BLaER1 (cell line): ENCODE measurements at regions not wholly inside any gene's neighbourhood (a gene's known extent, or its start where the extent isn't known, plus 50 kb on each side); places are given as distances from the start of the nearest gene placed in this dataset.

ENCODE experiments used
- H3K27ac ChIP-seq: shearing (Covaris generic); formaldehyde crosslinking; 2 replicates; pipeline ENCODE4 v1.8.1; 2022
- H3K27me3 ChIP-seq: shearing (Covaris generic); formaldehyde crosslinking; 2 replicates; pipeline ENCODE4 v1.8.1; 2022
- H3K36me3 ChIP-seq: shearing (Covaris generic); formaldehyde crosslinking; 2 replicates; pipeline ENCODE4 v1.8.1; 2022
- H3K4me1 ChIP-seq: shearing (Covaris generic); formaldehyde crosslinking; 2 replicates; pipeline ENCODE4 v1.8.1; 2022
- H3K4me2 ChIP-seq: shearing (Covaris generic); formaldehyde crosslinking; 2 replicates; pipeline ENCODE4 v1.8.1; 2022
- H3K4me3 ChIP-seq: shearing (Covaris generic); formaldehyde crosslinking; 2 replicates; pipeline ENCODE4 v1.8.1; 2022
- H3K9ac ChIP-seq: shearing (Covaris generic); formaldehyde crosslinking; 2 replicates; pipeline ENCODE4 v1.8.1; 2022
- H3K9me3 ChIP-seq: shearing (Covaris generic); formaldehyde crosslinking; 2 replicates; pipeline ENCODE4 v1.8.1; 2022
- H4K20me1 ChIP-seq: shearing (Covaris generic); formaldehyde crosslinking; 2 replicates; pipeline ENCODE4 v1.8.1; 2022
- Cebpa-rat ChIP-seq: shearing (Covaris generic); IDR thresholded peaks from 2 replicates; pipeline ENCODE4 v1.8.1; 2022

DNA sequence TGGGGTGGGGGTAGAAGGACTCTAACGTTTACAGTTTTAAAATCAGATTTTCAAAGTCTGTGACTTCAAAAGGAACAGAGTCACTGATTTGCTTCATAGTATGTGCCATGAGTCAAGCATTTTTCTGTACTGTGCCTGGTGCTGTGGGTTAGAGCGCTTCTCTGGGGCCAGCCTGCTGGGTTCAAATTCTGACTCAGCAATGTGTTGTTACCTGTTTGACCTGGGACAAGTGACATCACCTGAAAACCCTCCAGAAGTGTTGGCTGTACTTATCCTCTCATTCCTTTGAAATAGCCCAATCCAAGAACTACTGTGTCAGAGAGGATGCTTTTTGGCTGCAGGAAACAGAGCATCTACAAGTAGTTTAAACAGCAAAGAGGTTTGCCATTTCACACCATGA lies 101.7 kb downstream of the LSM3 start:
- no peaks in the 10 kb centered on the region for H3K36me3 ChIP-seq
- no peak overlapping the region for H3K27ac ChIP-seq
- H3K9ac ChIP-seq: no peak overlapping the region
- no peak overlapping the region for H3K4me3 ChIP-seq
- H3K4me1 ChIP-seq: no peaks in the 10 kb centered on the region
- H3K9me3 ChIP-seq: no peaks in the 10 kb centered on the region
- H3K4me2 ChIP-seq: no peak overlapping the region
- no peak for TF ChIP-seq Cebpa-rat
- H3K27me3 ChIP-seq: no peaks in the 10 kb centered on the region
- no peaks in the 10 kb centered on the region for H4K20me1 ChIP-seq

DNA sequence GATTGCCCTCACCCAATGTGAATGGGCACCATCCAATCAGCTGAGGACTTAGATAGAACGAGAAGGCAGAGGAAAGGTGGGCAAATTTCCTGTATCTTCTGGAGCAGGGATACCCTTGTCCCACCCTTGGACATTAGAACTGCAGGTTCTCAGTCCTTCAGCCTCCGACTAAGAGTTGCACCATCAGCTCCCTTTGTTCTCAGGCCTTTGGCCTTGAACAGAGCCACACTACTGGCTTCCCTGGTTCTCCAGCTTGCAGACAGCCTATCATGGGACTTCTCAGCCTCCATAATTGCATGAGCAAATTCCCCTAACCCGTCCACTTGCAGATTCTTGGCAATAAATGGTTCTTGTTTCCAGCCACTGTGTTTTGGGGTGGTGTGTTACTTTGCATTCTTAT lies 102.4 kb downstream of the LSM3 start:
- Histone ChIP-seq H3K27me3 (no peaks in the 10 kb centered on the region), H3K36me3 (no peaks in the 10 kb centered on the region), H3K9me3 (no peaks in the 10 kb centered on the region), H3K4me3 (no peak overlapping the region), H3K27ac (no peak overlapping the region), H3K4me1 (peaks cover 2% of the 10 kb centered on the region; the same call in 1 of the 2 replicates), H4K20me1 (no peaks in the 10 kb centered on the region), H3K9ac (no peak overlapping the region), H3K4me2 (no peak overlapping the region)
- TF ChIP-seq Cebpa-rat: no peak

DNA sequence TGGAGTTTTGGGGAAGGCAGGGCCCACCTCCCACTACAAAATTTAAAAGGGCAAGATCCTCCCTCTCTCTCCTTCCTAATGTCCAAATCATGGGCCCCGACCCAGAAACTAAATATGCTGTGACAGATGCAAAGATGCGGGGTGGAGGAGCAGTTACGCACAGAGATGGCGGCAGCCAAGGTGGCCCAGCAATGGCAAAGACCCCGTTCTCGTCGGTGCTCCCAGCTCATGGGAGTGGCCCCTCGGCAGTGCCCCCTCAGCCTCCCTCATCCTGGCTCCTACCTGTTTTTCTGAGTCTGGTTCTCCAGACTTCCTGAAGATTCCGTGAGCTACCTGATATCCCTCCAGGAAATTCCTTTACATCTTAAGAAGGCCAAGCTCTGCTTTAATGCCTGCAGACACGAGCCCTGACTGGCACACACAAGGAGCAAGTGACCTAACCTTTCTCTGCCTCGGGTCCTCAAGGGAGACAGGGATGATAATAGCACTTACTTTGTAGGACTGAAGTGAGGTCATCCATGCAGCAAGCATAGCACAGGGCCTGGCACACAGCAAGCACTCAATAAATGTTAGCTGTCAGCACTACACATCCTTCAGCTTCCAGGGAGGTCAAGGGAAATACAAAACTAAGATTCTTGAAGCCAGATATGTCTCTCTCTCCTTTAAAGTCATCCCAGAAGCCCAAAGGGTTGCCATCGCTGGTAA lies 103.5 kb downstream of the LSM3 start:
- no peaks in the 10 kb centered on the region for H3K27me3 ChIP-seq
- TF ChIP-seq Cebpa-rat: no peak
- H3K9me3 ChIP-seq: no peaks in the 10 kb centered on the region
- no peak overlapping the region for H3K27ac ChIP-seq
- no peaks in the 10 kb centered on the region for H4K20me1 ChIP-seq
- no peak overlapping the region for H3K4me2 ChIP-seq
- H3K4me1 ChIP-seq: peaks cover 13% of the 10 kb centered on the region
- no peak overlapping the region for H3K4me3 ChIP-seq
- no peak overlapping the region for H3K9ac ChIP-seq
- no peaks in the 10 kb centered on the region for H3K36me3 ChIP-seq

DNA sequence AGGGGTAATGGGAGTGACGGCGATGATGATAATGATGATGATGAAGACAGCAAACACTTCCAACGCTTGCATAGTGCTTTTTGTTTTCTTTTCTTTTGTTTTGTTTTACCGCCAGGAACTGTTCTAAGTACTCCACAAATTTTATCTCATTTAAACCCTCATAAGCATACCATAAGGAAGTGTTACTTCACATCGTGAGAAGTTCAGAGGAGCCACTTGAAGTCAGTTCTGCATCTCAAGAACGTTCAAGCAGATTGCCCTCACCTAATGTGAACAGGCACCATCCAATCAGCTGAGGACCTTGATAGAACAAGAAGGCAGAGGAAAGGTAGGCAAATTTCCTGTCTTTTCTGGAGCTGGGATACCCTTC lies 104.1 kb downstream of the LSM3 start:
- no peak overlapping the region for H3K27ac ChIP-seq
- H3K9ac ChIP-seq: no peak overlapping the region
- no peak overlapping the region for H3K4me3 ChIP-seq
- no peaks in the 10 kb centered on the region for H3K9me3 ChIP-seq
- no peaks in the 10 kb centered on the region for H3K36me3 ChIP-seq
- TF ChIP-seq Cebpa-rat: no peak
- H3K27me3 ChIP-seq: no peaks in the 10 kb centered on the region
- no peak overlapping the region for H3K4me2 ChIP-seq
- no peaks in the 10 kb centered on the region for H4K20me1 ChIP-seq
- H3K4me1 ChIP-seq: peaks cover 19% of the 10 kb centered on the region

DNA sequence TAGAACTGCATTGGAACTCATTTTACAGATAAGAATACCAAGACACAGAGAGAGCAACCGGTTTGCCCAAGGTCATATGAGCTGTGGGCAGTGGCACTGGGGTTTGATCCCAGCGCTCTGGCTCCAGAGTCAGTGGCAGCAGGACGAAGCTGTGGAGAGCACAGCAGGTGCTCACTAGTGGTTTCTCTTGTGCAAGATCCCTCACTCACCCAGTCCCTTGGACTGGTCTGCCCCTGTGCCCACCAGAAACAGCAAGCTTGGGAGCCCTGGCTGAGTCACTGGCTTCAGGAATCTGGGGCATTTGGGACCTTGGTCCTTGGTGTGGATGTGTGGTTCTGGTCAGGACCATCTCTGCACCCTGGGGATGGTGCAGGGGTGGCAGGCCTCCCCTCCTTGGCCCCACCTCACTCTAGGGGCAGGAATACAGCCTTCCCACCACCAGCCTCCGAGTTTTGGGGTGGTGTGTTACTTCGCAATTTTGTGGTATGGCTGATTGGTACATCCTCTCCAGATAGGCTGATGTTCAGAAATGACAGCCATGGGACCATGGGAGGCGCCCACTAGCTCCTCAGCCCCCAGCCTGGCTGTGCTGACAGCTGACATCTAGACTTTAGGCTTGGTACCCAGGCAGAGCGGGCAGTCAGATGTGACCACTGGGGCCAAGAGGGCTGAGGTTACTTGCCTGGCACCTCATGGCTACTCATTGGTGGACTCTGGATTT lies 104.6 kb downstream of the LSM3 start:
- no peaks in the 10 kb centered on the region for H3K36me3 ChIP-seq
- TF ChIP-seq Cebpa-rat: no peak
- no peaks in the 10 kb centered on the region for H3K9me3 ChIP-seq
- H3K27me3 ChIP-seq: no peaks in the 10 kb centered on the region
- H3K27ac ChIP-seq: no peak overlapping the region
- H3K4me2 ChIP-seq: no peak overlapping the region
- H3K4me3 ChIP-seq: no peak overlapping the region
- H4K20me1 ChIP-seq: no peaks in the 10 kb centered on the region
- H3K9ac ChIP-seq: no peak overlapping the region
- H3K4me1 ChIP-seq: peaks cover 24% of the 10 kb centered on the region

DNA sequence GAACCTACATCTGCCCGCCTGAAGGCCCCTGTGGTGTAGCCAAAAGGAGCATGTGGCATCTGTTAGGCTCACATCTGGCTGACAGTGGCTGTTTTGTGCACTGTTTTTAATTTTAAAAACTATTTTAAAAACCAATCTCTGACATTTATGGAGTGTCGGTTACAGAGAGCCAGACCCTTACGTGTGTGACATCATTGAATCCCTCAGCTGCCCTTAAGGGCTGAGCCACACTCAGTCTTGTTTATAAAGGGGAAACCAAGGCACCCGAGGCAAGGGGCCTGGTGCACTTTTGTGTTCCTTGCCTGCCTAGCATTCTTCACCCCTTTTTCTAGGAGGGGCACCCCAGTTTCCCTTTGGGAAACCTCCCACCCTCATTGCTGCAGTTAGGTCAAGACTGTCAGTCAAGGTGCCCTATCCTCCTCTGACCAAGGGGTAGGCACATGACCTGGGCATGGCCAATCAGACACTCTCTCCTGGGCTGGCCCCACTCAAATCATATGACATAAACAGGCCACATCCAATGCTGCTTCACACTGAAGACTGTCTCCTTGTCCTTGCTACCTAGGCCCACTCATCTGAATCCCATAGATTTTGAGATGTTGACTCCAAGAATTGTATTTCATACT lies 105.3 kb downstream of the LSM3 start:
- Histone ChIP-seq H3K4me1 (peaks cover 31% of the 10 kb centered on the region), H3K27ac (no peak overlapping the region), H3K9ac (no peak overlapping the region), H3K27me3 (no peaks in the 10 kb centered on the region), H3K4me2 (no peak overlapping the region), H3K4me3 (no peak overlapping the region), H3K9me3 (no peaks in the 10 kb centered on the region), H3K36me3 (no peaks in the 10 kb centered on the region), H4K20me1 (no peaks in the 10 kb centered on the region)
- no peak for TF ChIP-seq Cebpa-rat

DNA sequence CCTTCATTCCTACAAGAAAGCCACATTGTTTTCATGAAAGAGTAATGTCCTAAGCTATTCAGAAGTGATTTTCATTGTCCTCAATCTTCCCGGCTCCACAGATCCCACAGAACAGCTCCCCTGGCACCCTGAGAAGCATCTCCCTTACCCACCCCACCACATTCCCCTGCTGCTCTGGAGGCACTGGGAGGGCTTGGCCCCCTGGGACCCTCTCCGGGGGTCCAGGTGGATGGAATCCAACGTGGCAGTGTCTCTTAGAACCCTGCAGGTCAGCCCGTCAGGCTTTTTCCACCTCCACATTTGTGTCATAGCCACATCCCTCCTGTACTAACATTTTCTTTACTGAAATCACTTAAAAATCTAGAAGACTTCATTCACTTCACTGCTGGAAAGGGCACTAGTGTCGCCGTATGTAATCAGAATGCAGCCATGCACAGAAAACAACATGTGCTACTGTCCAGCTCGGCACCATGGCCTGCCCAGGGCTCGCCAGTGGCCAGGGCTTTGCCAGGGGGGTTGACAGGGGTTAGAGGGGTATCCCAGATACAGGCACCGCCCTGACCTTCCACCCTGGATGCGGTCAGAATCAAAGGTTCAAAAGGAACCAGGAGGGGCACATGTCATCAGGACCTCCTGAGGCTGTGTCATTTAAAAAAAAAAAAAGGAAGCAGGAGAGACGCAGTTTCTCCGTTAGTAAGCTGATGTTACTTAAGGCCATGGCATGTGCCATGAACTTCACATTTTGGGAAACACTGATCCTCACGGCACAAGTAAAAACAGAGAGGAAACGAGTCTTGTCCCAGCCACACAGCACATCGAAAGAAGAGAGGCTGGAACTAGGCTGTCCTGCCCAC lies 106.3 kb downstream of the LSM3 start:
- Histone ChIP-seq H3K27me3 (no peaks in the 10 kb centered on the region), H4K20me1 (no peaks in the 10 kb centered on the region), H3K9ac (no peak overlapping the region), H3K4me3 (no peak overlapping the region), H3K27ac (no peak overlapping the region), H3K4me1 (peaks cover 32% of the 10 kb centered on the region), H3K36me3 (no peaks in the 10 kb centered on the region), H3K9me3 (no peaks in the 10 kb centered on the region), H3K4me2 (no peak overlapping the region)
- TF ChIP-seq Cebpa-rat: no peak

DNA sequence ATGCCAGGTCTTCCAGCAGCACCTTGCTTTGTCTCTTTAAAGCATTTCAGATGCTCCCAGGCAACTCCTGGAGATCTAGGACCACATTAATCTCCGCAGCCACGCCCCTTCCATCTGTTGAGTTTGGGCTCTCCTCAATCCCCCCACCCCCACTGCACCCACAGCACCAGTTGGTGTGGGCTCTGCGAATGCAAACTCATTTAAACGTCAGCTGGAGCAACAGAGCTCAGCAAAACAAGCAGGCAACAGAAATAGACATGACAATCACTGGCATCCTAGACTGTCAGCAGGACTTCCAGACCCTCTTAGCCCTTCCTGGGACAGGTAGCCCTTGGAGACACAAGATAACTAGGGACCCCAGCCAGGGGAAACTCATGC lies 106.9 kb downstream of the LSM3 start:
- H3K9ac ChIP-seq: no peak overlapping the region
- no peak overlapping the region for H3K4me3 ChIP-seq
- no peak for TF ChIP-seq Cebpa-rat
- H3K36me3 ChIP-seq: no peaks in the 10 kb centered on the region
- H3K4me2 ChIP-seq: no peak overlapping the region
- H3K4me1 ChIP-seq: peaks cover 32% of the 10 kb centered on the region
- no peaks in the 10 kb centered on the region for H4K20me1 ChIP-seq
- H3K27ac ChIP-seq: no peak overlapping the region
- no peaks in the 10 kb centered on the region for H3K9me3 ChIP-seq
- no peaks in the 10 kb centered on the region for H3K27me3 ChIP-seq

DNA sequence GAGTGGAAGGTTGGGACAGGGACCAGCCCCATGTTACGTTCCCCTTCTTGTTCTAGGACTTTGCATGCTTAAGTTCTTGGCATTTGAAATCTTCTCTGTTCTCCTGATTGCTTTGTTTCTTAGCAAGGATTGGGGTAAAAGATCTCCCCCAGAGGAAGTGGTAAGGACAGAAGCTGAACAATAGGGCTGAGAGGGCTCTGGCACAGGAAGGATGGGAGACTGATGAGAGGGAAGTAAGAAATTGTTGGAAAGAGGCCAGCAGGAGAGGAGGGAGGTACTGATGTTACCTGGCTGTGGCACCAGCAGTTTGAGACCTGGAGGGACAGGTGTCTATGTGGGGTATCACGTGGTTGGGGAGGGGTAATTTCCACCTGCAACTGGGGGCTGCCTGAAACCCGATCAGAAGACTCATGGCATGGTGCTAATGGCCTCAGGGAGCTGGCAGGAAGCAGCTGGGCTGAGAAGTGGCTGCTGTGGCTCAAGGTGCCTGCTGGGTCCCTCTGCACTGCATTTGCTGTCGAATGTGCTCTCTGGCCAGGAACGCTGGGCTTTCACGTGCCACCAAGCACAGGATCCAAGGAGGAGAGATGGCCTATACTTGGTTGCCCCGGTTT lies 108.4 kb downstream of the LSM3 start:
- Histone ChIP-seq H3K9me3 (no peaks in the 10 kb centered on the region), H3K27ac (peak overlapping the region; percentile 54; the same call in 1 of the 2 replicates), H3K27me3 (no peaks in the 10 kb centered on the region), H3K4me1 (peaks cover 32% of the 10 kb centered on the region), H3K36me3 (no peaks in the 10 kb centered on the region), H3K9ac (no peak overlapping the region), H4K20me1 (no peaks in the 10 kb centered on the region), H3K4me3 (no peak overlapping the region), H3K4me2 (peak overlapping the region; percentile 81)
- no peak for TF ChIP-seq Cebpa-rat
